ENCODE measurements at regions not wholly inside any gene's neighbourhood (a gene's known extent, or its start where the extent isn't known, plus 50 kb on each side); places are given as distances from the start of the nearest gene placed in this dataset.

GRCh38 chr7:96548664-96549063, 161.0 kb downstream of the SEM1 start:
- Histone ChIP-seq H3K27ac (ENCODE audit: low read depth, low read length) (no peak overlapping the region), H3K27me3 (ENCODE audit: control insufficient read depth, insufficient read depth, low read length) (no peaks in the 10 kb centered on the region), H3K4me3 (ENCODE audit: low read depth, low read length) (no peak overlapping the region), H3K9me3 (ENCODE audit: control insufficient read depth, insufficient read depth, low read length) (no peaks in the 10 kb centered on the region)
- DNase-seq (ENCODE audit: low read depth, low spot score) = no peak
- POLR2A ChIA-PET = no interaction called here
- TF ChIP-seq CTCF (IDR thresholded peaks at IDR 0.05; ENCODE audit: low read depth, low read length) = no peak
- CTCF ChIA-PET = no interaction called here

GRCh38 chr7:96547371-96547811, 162.3 kb downstream of the SEM1 start:
- DNase-seq (ENCODE audit: low read depth, low spot score) = no peak
- no peak for TF ChIP-seq CTCF (IDR thresholded peaks at IDR 0.05; ENCODE audit: low read depth, low read length)
- H3K4me3 ChIP-seq (ENCODE audit: low read depth, low read length) = no peak overlapping the region
- no peaks in the 10 kb centered on the region for H3K27me3 ChIP-seq (ENCODE audit: control insufficient read depth, insufficient read depth, low read length)
- H3K27ac ChIP-seq (ENCODE audit: low read depth, low read length) = no peak overlapping the region
- ChIA-PET POLR2A (no interaction called here), CTCF (no interaction called here)
- H3K9me3 ChIP-seq (ENCODE audit: control insufficient read depth, insufficient read depth, low read length) = no peaks in the 10 kb centered on the region

GRCh38 chr7:96546426-96546825, 163.2 kb downstream of the SEM1 start:
- no peak for DNase-seq (ENCODE audit: low read depth, low spot score)
- Histone ChIP-seq H3K27ac (ENCODE audit: low read depth, low read length) (no peak overlapping the region), H3K27me3 (ENCODE audit: control insufficient read depth, insufficient read depth, low read length) (no peaks in the 10 kb centered on the region), H3K4me3 (ENCODE audit: low read depth, low read length) (no peak overlapping the region), H3K9me3 (ENCODE audit: control insufficient read depth, insufficient read depth, low read length) (no peaks in the 10 kb centered on the region)
- TF ChIP-seq CTCF (IDR thresholded peaks at IDR 0.05; ENCODE audit: low read depth, low read length) = no peak
- CTCF ChIA-PET = no interaction called here
- POLR2A ChIA-PET = no interaction called here

GRCh38 chr7:96539471-96539870, 170.2 kb downstream of the SEM1 start:
- CTCF ChIA-PET = no interaction called here
- TF ChIP-seq CTCF (IDR thresholded peaks at IDR 0.05; ENCODE audit: low read depth, low read length) = no peak
- Histone ChIP-seq H3K4me3 (ENCODE audit: low read depth, low read length) (no peak overlapping the region), H3K27me3 (ENCODE audit: control insufficient read depth, insufficient read depth, low read length) (no peaks in the 10 kb centered on the region), H3K9me3 (ENCODE audit: control insufficient read depth, insufficient read depth, low read length) (no peaks in the 10 kb centered on the region), H3K27ac (ENCODE audit: low read depth, low read length) (no peak overlapping the region)
- no peak for DNase-seq (ENCODE audit: low read depth, low spot score)
- POLR2A ChIA-PET = no interaction called here

GRCh38 chr7:96538632-96539031, 171.0 kb downstream of the SEM1 start:
- Histone ChIP-seq H3K27me3 (ENCODE audit: control insufficient read depth, insufficient read depth, low read length) (no peaks in the 10 kb centered on the region), H3K4me3 (ENCODE audit: low read depth, low read length) (no peak overlapping the region), H3K27ac (ENCODE audit: low read depth, low read length) (no peak overlapping the region), H3K9me3 (ENCODE audit: control insufficient read depth, insufficient read depth, low read length) (no peaks in the 10 kb centered on the region)
- DNase-seq (ENCODE audit: low read depth, low spot score) = no peak
- ChIA-PET POLR2A (no interaction called here), CTCF (no interaction called here)
- no peak for TF ChIP-seq CTCF (IDR thresholded peaks at IDR 0.05; ENCODE audit: low read depth, low read length)
